NCI-H524 (cell line): ENCODE measurements at regions not wholly inside any gene's neighbourhood (a gene's known extent, or its start where the extent isn't known, plus 50 kb on each side); places are given as distances from the start of the nearest gene placed in this dataset.
"Not testable (repeated sequence)": the region's sequence is repeated elsewhere in the genome, so short reads cannot be mapped to it uniquely, and the experiment has no call there.

Source experiments
- DNase-seq, 2 experiments: peaks; one replicate each; lab custom pipeline; 2025; lab: John Stamatoyannopoulos, UW

DNA sequence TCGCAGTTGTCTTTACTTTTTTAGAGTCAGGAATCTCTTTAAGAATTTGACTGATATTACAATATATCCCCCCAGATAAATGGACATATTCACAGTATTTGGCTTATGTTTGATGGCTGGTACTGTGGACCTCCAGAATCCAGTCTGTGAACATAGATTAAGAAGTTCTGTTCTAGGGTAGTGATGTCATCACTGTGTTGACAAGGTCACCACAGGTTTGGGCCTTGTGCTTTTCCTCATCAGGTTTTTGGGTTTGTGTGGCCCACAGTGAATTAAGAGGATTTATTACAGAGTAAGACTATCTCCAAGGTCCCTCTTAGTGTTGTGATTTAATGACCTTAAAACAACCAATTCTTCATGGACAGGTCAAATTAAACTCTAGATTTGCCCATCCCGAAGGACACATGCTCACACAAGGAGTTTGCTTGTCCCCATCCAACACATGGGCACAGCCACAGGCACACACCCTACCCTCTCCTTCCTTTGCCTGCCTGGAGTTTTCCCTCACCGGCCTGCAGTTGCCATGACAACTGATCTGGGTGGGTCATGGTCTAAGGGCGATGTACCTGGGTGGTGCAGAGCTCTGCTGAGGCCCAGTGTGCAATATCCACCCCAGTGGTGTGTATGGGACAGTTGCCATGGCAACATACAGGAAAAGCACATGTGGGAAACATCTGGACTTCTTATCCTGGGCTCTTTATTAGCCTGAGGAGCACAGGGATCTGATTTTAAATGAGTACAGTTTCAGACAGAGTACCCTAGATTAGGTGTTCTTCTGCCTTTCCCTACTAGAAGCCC, 98.6 kb downstream of the NAV1 start:
- DNase-seq, result peak in 1 of 2 experiments; percentile 47

DNA sequence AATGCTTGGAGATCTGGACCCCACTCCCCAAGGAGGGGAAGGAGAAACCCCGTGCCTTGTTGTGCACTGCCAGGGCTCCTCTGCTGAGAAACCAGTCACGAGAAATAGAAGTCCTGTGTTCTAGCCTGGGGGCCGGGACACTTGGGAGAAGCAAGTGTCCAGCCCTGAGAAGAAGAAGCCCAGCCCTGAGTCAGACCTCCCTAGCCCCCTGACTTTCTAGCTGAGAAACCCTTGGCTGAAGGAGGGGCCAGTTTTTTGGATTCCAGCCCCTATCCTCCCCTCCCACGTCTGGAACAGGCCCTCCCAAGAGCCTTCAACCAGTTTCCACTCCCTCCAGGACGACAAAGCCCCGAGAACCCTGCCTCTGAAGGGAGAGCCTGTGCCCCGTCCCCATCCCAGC, 100.5 kb downstream of the NAV1 start:
- no peak for DNase-seq

DNA sequence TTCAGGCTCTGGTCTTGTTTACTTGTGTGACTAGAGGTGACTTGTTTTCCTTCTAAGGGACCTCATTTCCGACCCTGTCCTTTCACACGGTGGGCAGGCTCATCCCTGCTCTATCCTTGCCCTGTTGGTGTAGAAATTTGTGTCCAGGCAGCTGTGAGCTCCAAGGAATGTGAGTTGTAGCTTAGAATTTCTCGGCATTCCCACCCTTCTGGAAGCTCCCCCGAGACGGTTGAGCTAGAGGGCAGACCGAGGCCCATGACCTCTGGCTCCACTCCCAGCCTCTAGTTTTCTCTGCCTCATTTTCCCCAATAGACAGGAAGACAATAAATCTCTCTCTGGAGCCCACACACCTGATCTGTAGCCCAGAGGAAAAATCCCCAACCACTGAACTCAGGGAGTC, 100.9 kb downstream of the NAV1 start:
- no peak for DNase-seq

DNA sequence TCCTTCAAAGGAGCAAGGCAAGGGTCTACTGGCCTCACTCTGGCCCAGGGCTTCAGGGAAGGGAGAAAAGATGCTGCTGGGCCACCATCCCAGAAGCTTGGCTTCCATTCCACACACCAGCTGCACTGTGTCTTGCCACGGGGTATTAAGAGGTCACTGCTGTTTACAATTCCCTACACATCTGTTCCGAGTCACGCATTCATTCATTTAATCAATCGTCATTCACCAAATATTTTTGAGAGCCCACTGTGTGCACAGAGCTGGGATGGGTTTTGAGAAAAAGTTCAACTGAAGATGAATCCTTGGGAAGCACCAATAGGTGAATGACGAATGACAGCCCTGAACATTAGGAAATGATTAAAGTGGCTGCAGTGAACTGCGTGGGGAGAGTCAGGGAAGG, 101.7 kb downstream of the NAV1 start:
- DNase-seq, result peak in 1 of 2 experiments; percentile 43

DNA sequence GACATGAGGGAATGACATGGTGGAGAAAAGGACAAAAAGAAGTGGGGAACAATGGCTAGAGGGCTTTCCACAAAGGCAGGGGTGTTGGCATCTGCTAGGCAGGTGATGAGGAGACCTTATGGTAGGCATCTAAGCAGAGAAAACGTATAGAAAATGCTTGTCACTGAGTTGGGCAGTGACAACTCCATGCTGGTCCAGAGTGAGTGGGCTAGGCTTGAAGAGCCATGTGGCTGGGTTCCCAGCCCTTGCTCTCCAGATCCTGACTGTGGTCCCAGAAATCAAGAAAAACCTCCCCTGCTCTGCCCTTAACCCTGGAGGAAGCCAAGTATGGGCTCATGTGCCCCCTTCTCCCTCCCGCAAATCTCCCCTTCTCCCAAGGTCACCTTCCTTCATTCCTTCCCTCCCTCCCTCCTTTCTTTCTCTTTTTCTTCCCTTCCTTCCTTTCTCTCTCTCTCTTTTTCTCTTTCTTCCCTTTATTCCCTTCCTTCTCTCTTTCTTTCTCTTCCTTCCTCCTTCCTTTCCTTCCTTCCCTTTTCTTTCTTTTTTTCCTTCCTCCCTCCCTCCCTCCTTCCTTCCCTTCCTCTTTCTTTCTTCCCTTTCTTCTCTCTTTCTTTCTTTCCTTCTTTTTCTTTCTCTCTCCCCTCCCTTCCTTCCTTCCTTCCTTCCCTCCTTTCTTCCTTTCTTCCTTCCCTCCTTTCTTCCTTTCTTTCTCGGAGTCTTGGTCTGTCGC, 102.8 kb downstream of the NAV1 start:
- DNase-seq, result no peak

DNA sequence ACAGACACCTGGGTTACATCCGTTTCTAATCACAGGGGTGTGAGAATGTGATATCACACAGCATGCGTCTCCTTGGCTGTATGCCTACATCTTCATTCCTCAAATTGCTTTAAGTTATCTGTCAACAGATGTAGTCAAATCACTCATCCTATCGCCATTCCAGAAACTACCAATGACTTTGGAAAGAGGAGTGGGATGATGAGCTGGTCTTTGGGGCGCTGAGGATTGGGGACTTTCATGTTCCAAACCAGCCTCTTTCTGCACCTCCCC, 104.8 kb downstream of the NAV1 start:
- DNase-seq, result no peak

DNA sequence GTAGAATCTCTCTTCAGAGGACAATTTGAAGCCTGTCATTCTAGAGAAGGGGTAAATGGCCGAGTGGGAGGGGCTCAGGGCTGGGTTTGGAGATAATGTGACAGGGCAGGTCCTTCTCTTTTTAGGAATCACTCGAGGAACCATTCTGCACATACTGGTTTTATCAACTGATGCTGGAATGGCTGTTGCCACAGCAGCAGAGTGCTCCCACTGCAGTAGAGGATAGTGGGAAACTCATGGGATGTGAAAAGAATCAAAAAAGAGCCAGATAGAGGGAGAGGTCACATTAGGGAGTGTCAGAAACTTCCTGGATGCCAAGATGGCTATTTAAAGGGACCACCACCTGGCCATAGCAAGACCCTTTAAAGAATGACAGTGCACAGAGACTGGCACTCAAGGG, 105.3 kb downstream of the NAV1 start:
- DNase-seq, result no peak

DNA sequence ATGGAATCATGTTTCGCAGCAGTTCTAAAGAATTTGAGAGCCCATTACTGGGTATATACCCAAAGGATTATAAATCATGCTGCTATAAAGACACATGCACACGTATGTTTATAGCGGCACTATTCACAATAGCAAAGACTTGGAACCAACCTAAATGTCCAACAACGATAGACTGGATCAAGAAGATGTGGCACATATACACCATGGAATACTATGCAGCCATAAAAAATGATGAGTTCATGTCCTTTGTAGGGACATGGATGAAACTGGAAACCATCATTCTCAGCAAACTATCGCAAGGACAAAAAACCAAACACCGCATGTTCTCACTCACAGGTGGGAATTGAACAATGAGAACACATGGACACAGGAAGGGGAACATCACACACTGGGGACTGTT, 106.1 kb downstream of the NAV1 start:
- DNase-seq, result not testable (repeated sequence)

DNA sequence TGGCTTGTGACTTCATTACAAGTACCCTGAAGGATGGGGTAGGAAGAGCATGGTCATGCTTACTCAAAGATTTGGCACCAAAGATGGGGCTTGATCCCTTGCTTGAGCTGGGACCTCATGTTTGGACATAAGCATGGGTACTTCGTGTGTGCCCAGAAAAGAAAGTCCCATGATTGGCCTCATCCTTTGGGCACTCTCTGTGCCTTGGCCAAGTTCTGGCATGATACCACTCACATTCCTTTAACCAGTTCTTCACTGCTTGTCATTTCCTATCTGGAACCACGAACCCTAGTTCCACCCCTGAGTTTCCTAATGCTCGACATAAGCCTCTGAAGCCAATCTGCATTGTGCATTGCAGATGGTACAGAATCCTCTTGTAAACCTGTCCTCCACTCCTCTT, 107.0 kb downstream of the NAV1 start:
- DNase-seq, result no peak

DNA sequence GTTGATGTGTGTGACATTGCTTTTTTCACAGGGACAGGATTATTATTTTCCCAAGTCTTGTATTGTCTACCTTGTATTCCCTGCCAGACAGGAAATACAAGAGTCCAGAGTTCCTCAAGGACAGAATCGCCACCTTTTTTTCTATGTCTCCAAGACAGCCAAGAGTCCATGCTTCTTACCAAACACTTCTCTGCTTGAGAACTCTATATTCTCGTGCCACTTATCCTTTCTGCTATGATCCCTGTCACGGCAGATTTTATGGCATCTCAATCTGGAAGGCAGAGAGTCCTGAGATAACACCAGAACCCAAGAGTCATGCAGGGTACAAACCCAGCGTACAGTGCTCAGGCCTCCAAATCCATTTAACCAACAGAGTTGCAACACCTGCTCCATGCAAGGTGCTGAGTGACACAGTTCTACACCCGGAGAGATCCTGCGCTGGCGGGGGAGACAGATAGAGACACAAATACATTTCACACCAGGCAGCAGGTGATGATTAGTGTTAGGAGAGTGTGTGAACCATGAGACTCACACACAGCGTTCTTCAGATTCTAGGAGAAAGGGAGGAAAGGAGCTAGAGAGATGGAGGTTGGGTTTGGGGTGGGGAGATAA, 107.6 kb downstream of the NAV1 start:
- no peak for DNase-seq

DNA sequence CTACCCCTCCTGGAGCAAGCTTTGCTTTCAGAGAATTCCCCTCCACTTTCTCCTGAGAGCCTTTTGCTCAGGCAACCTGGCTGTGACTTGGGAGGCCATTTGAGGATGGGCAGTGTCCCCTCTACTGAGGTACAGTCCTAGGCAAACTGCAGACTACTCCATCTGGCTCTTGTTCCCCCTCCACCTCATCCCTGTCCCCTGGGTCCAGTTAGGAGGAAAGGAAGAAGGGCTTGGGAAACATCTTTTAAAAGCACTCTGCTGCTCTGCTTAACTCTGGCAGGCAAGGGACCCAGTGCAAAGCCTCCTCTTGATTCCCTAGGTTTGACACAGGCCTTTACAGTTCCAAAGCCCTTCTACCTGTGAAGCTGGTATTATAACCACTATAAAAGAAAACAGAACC, 108.2 kb downstream of the NAV1 start:
- DNase-seq, result peak; percentile 46 to 59

DNA sequence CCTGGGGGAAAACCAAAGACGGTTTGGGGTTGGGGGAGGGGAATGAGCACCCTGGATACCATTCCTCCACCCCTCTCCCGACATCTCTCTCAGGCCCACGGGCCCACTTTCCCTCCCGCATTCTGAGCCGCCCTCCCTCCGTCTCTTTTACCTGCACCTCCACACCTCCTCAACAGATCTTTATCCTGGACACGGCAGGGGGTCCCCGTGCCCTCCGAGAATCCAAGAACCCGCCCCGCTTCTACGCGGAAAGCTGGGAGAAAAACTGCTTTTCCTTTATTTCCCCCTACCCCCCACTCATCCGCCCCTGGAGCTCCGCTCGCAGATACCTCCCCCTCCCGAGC, 108.8 kb downstream of the NAV1 start:
- peak in 1 of 2 experiments; percentile 40 for DNase-seq

DNA sequence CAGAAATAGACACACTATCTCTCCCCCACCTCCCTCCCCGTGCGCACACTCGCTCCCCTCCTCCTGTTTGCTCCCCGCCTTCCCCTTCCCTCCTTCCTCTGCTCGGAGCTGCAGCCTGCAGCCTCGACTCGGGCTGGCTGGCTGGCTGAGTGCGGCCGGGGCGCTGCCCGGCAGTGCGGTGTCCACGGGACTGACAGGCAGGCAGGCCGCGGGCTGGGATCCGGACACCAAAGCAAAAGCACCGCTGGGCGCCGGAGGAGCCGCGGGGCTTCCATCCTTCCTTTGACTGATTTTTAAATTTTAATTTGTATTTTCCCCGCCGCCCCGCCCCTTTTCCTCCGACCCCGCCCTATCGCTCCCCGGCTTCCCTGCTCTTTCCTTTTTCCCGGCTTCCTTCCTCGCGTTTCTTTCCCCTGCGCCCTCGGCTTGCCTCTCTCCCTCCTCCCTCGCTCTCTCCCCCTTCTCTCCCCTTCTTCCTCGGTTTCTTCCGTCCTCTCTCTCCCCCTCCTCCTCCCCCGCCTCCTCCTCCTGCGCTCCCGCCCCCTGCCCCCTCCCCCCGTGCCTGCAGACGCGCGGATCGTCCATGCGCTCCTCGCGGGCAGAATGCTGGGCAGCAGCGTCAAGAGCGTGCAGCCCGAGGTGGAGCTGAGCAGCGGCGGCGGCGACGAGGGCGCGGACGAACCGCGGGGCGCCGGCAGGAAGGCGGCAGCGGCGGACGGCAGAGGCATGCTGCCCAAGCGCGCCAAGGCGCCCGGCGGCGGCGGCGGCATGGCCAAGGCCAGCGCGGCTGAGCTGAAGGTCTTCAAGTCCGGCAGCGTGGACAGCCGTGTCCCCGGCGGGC, 109.4 kb downstream of the NAV1 start:
- DNase-seq, result peak; percentile 32 to 51

DNA sequence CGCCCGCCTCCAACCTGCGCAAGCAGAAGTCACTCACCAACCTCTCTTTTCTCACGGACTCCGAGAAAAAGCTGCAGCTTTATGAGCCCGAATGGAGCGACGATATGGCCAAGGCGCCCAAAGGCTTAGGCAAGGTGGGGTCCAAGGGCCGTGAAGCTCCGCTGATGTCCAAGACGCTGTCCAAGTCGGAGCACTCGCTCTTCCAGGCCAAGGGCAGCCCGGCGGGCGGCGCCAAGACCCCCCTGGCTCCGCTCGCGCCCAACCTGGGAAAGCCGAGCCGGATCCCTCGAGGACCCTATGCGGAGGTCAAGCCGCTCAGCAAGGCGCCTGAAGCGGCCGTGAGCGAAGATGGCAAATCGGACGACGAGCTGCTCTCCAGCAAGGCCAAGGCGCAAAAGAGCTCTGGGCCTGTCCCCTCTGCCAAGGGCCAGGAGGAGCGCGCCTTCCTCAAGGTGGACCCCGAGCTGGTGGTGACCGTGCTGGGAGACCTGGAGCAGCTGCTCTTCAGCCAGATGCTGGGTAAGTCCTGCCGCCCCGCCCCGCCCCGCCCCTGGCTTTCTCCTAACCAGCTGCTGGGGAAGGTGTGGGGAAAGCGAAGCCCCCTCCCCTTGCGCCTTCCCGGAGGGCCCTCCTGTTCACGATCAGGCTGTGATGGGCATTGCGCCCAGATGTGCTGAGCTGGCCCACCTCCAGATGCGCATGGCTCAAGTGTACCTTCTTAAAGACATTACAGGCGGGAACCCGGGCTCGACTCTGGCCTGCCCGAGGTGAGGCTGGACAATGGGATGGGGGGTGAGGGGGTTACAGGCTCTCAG, 110.2 kb downstream of the NAV1 start:
- peak in 1 of 2 experiments; percentile 46 for DNase-seq

DNA sequence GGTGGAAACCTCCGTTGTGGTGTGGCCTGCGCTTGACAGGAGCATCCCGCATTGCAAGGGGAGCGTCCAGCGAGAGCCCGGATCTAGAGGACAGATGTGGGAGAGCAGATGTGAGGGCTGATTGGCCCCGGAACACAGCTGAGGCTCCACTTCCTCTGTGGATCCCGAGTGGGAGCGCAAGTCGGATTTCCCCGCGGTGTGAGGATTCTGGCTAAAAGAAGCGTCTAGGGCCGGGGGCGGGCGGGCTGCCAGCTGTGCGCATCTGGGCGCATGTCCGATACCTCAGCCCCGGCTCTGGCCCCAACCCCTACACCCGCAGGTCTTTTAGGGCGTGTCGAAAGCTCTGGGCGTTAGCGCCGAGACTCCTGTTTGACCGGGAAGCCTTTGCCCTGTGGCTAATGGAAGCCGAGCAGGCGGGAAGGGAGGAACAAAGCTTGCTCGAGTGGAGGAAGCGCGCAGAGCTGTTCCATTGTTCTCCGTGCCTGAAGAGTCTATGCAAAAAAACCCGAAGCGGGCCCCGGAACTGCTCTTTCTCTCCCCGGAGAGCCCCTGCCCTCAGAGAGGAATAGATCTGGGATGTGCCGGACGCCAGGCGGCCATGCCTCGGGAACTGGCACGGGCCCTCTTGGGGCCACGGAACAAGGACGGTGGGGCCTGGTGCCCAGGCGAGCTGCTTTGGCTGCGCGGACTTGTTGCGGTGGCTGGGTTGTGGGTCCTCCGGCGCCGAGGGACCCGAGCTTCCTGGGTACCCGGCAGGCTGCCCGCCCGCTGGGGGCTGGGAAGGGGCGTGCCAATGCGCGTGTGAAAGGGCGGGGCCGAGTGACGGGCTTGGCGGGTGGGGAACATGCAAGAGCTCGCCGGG, 111.1 kb downstream of the NAV1 start:
- peak; percentile 43 to 74 for DNase-seq

DNA sequence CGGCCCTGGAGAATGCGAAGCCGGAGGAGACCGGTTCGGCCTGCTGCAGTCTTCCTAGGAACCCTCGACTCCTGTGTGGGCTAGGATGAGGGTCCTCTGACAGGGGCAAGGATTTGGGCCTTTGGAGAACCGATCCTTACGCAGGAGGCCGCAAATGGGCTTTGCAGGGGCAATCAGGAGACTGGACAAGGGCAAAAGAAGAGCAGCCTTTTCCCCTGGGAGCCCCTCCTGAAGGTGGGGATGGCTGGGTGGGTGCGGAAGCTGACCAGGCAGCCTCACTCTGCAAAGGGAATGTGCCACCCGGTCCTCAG, 111.7 kb downstream of the NAV1 start:
- no peak for DNase-seq

DNA sequence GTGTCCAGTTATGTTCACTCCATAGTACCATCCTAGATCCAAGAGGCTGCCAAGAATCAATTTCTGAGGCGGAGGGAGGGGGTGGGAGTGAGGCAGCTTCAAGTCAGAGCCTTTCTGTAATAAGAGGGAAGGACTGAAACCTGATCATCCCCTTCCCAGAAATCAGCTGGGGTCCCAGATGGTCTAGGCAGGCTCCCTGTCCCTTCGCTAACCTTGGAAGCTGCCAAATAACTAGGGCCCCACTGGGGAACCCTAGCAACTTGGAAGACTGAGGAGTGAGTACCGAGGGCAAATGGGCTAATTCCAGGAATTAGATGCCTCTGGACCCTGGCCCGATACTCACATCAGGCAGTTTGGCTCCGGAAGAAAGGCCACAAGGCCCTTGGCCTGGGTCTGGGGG, 113.3 kb downstream of the NAV1 start:
- peak; percentile 86 for DNase-seq

DNA sequence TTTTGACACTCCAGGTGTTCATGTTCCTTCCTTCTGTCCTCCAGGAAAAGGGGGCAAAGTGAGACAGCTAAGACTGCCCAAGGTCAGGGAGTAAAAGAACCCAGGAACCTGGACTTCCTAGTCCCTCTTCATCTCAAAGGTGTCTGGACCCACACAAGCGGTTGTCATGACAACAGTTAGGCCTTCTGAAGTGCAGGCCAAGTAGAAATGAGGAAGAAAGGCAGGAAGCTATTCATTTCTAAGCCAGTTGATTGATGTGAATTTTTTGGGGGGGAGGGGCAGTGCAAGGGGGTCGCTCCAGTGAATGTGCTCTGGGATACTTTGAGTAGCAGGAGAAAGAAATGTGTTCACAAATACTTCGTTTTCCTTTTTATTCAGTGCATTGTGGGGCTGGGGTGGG, 114.3 kb downstream of the NAV1 start:
- peak in 1 of 2 experiments; percentile 45 for DNase-seq

DNA sequence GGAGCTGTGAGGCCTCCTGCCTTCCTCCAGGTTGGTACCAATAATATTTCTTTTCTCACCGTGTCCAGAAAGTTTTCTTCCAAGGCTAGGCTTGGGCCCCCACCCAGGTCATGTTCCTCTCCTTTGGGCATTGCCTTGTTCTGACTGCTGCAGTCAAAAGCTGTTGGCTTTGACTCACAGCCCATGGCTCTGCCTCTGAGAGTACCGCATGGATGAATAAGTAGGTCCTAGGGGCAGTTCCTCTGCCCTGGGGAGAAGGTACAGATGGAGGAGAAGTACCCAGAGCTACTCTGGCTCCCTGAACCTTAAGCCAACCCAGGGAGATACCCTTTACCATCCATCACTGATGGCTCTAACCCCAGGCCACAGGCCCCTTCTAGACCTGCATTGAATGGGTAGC, 115.0 kb downstream of the NAV1 start:
- no peak for DNase-seq

DNA sequence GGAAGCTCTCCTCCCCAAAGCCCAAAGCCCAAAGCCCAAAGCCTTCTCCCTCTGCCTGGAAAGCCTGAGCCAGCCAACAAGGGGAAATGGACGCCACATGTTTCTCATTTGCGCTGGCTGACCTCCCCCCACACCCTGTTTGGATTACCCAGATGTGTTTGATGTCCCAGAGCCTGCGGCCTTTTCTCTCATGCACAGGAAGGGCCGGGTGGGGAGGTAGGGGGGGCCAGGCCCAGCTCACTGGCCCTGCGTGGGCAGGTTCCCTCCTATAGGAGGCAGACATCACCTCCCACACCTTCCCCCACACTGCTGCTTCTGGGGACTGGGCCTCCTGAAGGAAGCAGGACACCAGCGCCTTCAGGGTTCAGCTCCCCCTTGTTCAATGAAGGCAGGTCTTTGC, 116.3 kb downstream of the NAV1 start:
- peak in 1 of 2 experiments; percentile 31 for DNase-seq

DNA sequence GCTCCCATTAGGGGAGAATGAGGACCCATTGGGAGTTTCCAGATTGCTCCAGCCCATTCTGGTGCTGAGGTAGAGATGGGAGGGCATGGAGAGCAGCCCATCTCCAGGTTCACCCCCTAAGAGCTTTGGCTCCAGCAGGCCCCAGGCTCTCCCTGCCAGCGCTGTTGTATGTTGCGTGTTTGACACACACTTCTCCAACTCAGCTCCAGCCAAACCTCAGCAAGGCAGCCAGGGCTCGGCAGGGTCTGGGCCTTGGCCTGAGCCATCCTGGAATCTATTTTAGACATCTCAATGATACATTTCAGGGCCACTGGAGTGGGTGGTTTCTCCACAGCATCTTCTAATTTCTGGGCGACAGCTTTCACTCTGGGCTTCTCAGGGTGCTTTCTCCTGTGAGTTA, 117.0 kb downstream of the NAV1 start:
- no peak for DNase-seq
